ENCODE measurements at regions not wholly inside any gene's neighbourhood (a gene's known extent, or its start where the extent isn't known, plus 50 kb on each side); places are given as distances from the start of the nearest gene placed in this dataset.

DNA sequence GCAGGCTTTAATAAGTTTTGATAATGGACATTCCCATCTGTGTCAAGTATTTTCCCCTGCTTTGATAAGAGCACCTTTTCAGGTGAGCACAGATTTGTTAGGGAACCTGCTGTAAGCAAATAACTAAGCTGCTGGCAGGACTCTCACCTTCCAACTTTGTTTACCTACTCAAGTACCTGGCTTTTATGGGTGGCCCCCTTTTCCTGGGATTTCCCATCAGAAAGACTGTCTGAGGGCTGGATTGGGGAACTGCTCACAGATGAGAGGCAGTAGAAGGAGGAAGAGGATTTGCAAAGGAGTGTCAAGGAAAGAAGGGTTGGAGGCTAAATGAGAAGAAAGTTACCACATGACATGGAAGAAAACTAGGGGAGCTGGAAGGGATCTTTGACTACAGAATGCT, 210.1 kb upstream of the RIMS1 start:
- TF ChIP-seq PPARA (CRISPR knock-in tag; IDR thresholded peaks at IDR 0.05; ENCODE audit: borderline replicate concordance) (no peak), GLIS3 (CRISPR knock-in tag; IDR thresholded peaks at IDR 0.05) (no peak), OSR1 (CRISPR knock-in tag; IDR thresholded peaks at IDR 0.05) (no peak), ZNF70 (CRISPR knock-in tag; IDR thresholded peaks at IDR 0.05) (no peak), ZNF565 (CRISPR knock-in tag; conservative IDR thresholded peaks at IDR 0.05; ENCODE audit: low read depth) (no peak), CSDC2 (CRISPR knock-in tag; IDR thresholded peaks at IDR 0.05) (no peak), SNAI2 (CRISPR knock-in tag; IDR thresholded peaks at IDR 0.05) (no peak), ZNF8 (CRISPR knock-in tag; IDR thresholded peaks at IDR 0.05) (no peak), ZFP30 (CRISPR knock-in tag; IDR thresholded peaks at IDR 0.05) (no peak), BACH2 (CRISPR knock-in tag; IDR thresholded peaks at IDR 0.05; ENCODE audit: borderline replicate concordance) (no peak), ZC3H10 (CRISPR knock-in tag; IDR thresholded peaks at IDR 0.05) (no peak), RARB (CRISPR knock-in tag; IDR thresholded peaks at IDR 0.05) (no peak), TOX (CRISPR knock-in tag; IDR thresholded peaks at IDR 0.05; ENCODE audit: borderline replicate concordance) (no peak)
- TF ChIP-seq, protein P1, sequence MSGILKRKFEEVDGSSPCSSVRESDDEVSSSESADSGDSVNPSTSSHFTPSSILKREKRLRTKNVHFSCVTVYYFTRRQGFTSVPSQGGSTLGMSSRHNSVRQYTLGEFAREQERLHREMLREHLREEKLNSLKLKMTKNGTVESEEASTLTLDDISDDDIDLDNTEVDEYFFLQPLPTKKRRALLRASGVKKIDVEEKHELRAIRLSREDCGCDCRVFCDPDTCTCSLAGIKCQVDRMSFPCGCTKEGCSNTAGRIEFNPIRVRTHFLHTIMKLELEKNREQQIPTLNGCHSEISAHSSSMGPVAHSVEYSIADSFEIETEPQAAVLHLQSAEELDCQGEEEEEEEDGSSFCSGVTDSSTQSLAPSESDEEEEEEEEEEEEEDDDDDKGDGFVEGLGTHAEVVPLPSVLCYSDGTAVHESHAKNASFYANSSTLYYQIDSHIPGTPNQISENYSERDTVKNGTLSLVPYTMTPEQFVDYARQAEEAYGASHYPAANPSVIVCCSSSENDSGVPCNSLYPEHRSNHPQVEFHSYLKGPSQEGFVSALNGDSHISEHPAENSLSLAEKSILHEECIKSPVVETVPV (CRISPR knock-in tag; IDR thresholded peaks at IDR 0.05): no peak
- TF ChIP-seq, protein P2, sequence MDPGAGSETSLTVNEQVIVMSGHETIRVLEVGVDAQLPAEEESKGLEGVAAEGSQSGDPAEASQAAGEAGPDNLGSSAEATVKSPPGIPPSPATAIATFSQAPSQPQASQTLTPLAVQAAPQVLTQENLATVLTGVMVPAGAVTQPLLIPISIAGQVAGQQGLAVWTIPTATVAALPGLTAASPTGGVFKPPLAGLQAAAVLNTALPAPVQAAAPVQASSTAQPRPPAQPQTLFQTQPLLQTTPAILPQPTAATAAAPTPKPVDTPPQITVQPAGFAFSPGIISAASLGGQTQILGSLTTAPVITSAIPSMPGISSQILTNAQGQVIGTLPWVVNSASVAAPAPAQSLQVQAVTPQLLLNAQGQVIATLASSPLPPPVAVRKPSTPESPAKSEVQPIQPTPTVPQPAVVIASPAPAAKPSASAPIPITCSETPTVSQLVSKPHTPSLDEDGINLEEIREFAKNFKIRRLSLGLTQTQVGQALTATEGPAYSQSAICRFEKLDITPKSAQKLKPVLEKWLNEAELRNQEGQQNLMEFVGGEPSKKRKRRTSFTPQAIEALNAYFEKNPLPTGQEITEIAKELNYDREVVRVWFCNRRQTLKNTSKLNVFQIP (CRISPR knock-in tag; IDR thresholded peaks at IDR 0.05; ENCODE audit: borderline replicate concordance, low read depth): no peak
- TF ChIP-seq, protein P3, sequence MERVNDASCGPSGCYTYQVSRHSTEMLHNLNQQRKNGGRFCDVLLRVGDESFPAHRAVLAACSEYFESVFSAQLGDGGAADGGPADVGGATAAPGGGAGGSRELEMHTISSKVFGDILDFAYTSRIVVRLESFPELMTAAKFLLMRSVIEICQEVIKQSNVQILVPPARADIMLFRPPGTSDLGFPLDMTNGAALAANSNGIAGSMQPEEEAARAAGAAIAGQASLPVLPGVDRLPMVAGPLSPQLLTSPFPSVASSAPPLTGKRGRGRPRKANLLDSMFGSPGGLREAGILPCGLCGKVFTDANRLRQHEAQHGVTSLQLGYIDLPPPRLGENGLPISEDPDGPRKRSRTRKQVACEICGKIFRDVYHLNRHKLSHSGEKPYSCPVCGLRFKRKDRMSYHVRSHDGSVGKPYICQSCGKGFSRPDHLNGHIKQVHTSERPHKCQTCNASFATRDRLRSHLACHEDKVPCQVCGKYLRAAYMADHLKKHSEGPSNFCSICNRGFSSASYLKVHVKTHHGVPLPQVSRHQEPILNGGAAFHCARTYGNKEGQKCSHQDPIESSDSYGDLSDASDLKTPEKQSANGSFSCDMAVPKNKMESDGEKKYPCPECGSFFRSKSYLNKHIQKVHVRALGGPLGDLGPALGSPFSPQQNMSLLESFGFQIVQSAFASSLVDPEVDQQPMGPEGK (CRISPR knock-in tag; IDR thresholded peaks at IDR 0.05; ENCODE audit: borderline replicate concordance): no peak
- TF ChIP-seq, protein P4, sequence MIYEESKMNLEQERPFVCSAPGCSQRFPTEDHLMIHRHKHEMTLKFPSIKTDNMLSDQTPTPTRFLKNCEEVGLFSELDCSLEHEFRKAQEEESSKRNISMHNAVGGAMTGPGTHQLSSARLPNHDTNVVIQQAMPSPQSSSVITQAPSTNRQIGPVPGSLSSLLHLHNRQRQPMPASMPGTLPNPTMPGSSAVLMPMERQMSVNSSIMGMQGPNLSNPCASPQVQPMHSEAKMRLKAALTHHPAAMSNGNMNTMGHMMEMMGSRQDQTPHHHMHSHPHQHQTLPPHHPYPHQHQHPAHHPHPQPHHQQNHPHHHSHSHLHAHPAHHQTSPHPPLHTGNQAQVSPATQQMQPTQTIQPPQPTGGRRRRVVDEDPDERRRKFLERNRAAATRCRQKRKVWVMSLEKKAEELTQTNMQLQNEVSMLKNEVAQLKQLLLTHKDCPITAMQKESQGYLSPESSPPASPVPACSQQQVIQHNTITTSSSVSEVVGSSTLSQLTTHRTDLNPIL (CRISPR knock-in tag; IDR thresholded peaks at IDR 0.05; ENCODE audit: low read depth): no peak
- ATAC-seq: no peak

DNA sequence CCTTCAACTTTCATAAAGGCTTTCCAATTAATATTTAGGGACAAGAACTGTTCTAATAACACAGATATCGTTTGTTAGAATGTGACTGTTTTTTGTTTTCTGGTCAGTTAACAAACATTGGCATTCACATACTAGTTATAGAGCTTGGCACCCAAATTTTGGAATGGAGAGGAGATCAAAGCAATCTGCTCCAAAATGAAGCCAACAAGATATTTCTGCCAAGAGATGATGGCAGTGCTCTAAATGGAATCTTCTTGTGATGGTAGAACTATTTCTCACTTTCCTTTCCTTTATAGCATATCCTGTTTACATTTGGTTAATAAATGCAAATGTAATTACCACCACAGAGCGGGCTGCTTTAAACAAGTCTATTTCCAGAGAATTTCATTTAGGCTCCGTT, 208.3 kb upstream of the RIMS1 start:
- ATAC-seq: no peak
- no peak for TF ChIP-seq ZNF8 (CRISPR knock-in tag; IDR thresholded peaks at IDR 0.05)
- no peak for TF ChIP-seq CSDC2 (CRISPR knock-in tag; IDR thresholded peaks at IDR 0.05)
- no peak for TF ChIP-seq BACH2 (CRISPR knock-in tag; IDR thresholded peaks at IDR 0.05; ENCODE audit: borderline replicate concordance)
- TF ChIP-seq ZFP3 (CRISPR knock-in tag; IDR thresholded peaks at IDR 0.05): no peak
- no peak for TF ChIP-seq ZNF70 (CRISPR knock-in tag; IDR thresholded peaks at IDR 0.05)
- TF ChIP-seq ZFP30 (CRISPR knock-in tag; IDR thresholded peaks at IDR 0.05): no peak
- TF ChIP-seq, protein P4 (CRISPR knock-in tag; IDR thresholded peaks at IDR 0.05; ENCODE audit: low read depth): no peak
- TF ChIP-seq TOX (CRISPR knock-in tag; IDR thresholded peaks at IDR 0.05; ENCODE audit: borderline replicate concordance): no peak
- no peak for TF ChIP-seq ZNF565 (CRISPR knock-in tag; conservative IDR thresholded peaks at IDR 0.05; ENCODE audit: low read depth)
- no peak for TF ChIP-seq SNAI2 (CRISPR knock-in tag; IDR thresholded peaks at IDR 0.05)
- no peak for TF ChIP-seq RARB (CRISPR knock-in tag; IDR thresholded peaks at IDR 0.05)
- TF ChIP-seq OSR1 (CRISPR knock-in tag; IDR thresholded peaks at IDR 0.05): no peak
- no peak for TF ChIP-seq PPARA (CRISPR knock-in tag; IDR thresholded peaks at IDR 0.05; ENCODE audit: borderline replicate concordance)
- TF ChIP-seq, protein P2 (CRISPR knock-in tag; IDR thresholded peaks at IDR 0.05; ENCODE audit: borderline replicate concordance, low read depth): no peak
- no peak for TF ChIP-seq TCF4 (CRISPR knock-in tag; IDR thresholded peaks at IDR 0.05; ENCODE audit: borderline replicate concordance)
- TF ChIP-seq, protein P5, sequence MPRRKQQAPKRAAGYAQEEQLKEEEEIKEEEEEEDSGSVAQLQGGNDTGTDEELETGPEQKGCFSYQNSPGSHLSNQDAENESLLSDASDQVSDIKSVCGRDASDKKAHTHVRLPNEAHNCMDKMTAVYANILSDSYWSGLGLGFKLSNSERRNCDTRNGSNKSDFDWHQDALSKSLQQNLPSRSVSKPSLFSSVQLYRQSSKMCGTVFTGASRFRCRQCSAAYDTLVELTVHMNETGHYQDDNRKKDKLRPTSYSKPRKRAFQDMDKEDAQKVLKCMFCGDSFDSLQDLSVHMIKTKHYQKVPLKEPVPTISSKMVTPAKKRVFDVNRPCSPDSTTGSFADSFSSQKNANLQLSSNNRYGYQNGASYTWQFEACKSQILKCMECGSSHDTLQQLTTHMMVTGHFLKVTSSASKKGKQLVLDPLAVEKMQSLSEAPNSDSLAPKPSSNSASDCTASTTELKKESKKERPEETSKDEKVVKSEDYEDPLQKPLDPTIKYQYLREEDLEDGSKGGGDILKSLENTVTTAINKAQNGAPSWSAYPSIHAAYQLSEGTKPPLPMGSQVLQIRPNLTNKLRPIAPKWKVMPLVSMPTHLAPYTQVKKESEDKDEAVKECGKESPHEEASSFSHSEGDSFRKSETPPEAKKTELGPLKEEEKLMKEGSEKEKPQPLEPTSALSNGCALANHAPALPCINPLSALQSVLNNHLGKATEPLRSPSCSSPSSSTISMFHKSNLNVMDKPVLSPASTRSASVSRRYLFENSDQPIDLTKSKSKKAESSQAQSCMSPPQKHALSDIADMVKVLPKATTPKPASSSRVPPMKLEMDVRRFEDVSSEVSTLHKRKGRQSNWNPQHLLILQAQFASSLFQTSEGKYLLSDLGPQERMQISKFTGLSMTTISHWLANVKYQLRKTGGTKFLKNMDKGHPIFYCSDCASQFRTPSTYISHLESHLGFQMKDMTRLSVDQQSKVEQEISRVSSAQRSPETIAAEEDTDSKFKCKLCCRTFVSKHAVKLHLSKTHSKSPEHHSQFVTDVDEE (CRISPR knock-in tag; IDR thresholded peaks at IDR 0.05): no peak
- TF ChIP-seq ZC3H10 (CRISPR knock-in tag; IDR thresholded peaks at IDR 0.05): no peak

Measured in SK-N-SH treated with all-trans-retinoic acid at 6 μM for 48 hours (cell line).